SU-DHL-6 (cell line): ENCODE measurements at regions not wholly inside any gene's neighbourhood (a gene's known extent, or its start where the extent isn't known, plus 50 kb on each side); places are given as distances from the start of the nearest gene placed in this dataset.

Experiments used
- H2AFZ ChIP-seq: fragments of 200-600 bp; sonication (generic); 2 replicates; pipeline ENCODE4 v1.6.1; 2014; ENCODE audit warnings: low read depth, mild to moderate bottlenecking, moderate library complexity, mixed read lengths, antibody characterized with exemption, low read length; ENCODE audit not compliant: severe bottlenecking
- H3F3A ChIP-seq: fragments of 200-600 bp; shearing (Covaris generic); 2 replicates; pipeline ENCODE4 v1.6.0; 2016; ENCODE audit warnings: antibody characterized with exemption, mild to moderate bottlenecking; ENCODE audit not compliant: insufficient read depth
- H3K27ac ChIP-seq: fragments of 200-600 bp; sonication (generic); 2 replicates; pipeline ENCODE4 v1.5.1; 2016; ENCODE audit warnings: low read depth, mild to moderate bottlenecking, low read length, moderate library complexity, mixed read lengths
- H3K27me3 ChIP-seq: fragments of 200-600 bp; sonication (generic), shearing (Covaris generic); 2 replicates; pipeline ENCODE4 v1.6.0; 2014; ENCODE audit warnings: mild to moderate bottlenecking, low read length
- H3K36me3 ChIP-seq: fragments of 200-600 bp; sonication (generic); 2 replicates; pipeline ENCODE4 v1.6.1; 2014; ENCODE audit warnings: mild to moderate bottlenecking, low read length, mixed read lengths
- H3K4me2 ChIP-seq: fragments of 300-600, 200-600 bp; shearing (Covaris generic), sonication (generic); 2 replicates; pipeline ENCODE4 v1.6.0; 2014; ENCODE audit warnings: low read length, low read depth, mild to moderate bottlenecking; ENCODE audit not compliant: poor library complexity, severe bottlenecking
- H3K4me3 ChIP-seq: fragments of 200-600 bp; sonication (generic); 2 replicates; pipeline ENCODE4 v1.5.1; 2014; ENCODE audit warnings: antibody characterized with exemption, low read length, mild to moderate bottlenecking, mixed read lengths; ENCODE audit not compliant: insufficient read depth, poor library complexity, severe bottlenecking
- H3K79me2 ChIP-seq: fragments of 200-600 bp; sonication (generic); 2 replicates; pipeline ENCODE4 v1.6.1; 2014; ENCODE audit warnings: mild to moderate bottlenecking, low read length, moderate library complexity; ENCODE audit not compliant: insufficient read depth
- H3K9ac ChIP-seq: fragments of 200-600 bp; sonication (generic); 2 replicates; pipeline ENCODE4 v1.7.0; 2014; ENCODE audit warnings: mild to moderate bottlenecking, low read length
- H3K9me2 ChIP-seq: fragments of 200-600 bp; sonication (generic); replicated peaks from 2 replicates; pipeline ENCODE4 v1.6.1; 2014; ENCODE audit warnings: low read length; ENCODE audit not compliant: insufficient read depth
- H3K9me3 ChIP-seq: fragments of 200-600 bp; sonication (generic); 2 replicates; pipeline ENCODE4 v1.6.1; 2014; ENCODE audit warnings: low read length, mixed read lengths; ENCODE audit not compliant: insufficient read depth
- H4K20me1 ChIP-seq: fragments of 200-600 bp; sonication (generic); 2 replicates; pipeline ENCODE4 v1.6.1; 2014; ENCODE audit warnings: low read depth, mild to moderate bottlenecking, antibody characterized with exemption, low read length, moderate library complexity, mixed read lengths
- EZH2phosphoT487 ChIP-seq: fragments of 200-600 bp; sonication (generic), shearing (Covaris generic); conservative IDR thresholded peaks from 2 replicates; pipeline ENCODE4 v1.6.1; 2018; ENCODE audit warnings: mild to moderate bottlenecking, antibody characterized with exemption, low read length, moderate library complexity, mixed read lengths
- TF ChIP-seq, protein P1 (sequence below): fragments of 200-600 bp; sonication (generic); IDR thresholded peaks from one replicate; pipeline ENCODE4 v1.5.1; 2017; ENCODE audit warnings: antibody characterized with exemption, mild to moderate bottlenecking, low read length, moderate library complexity; ENCODE audit not compliant: insufficient read depth, poor library complexity, severe bottlenecking

GRCh38 chr18:29153091-29153490 lies 976.2 kb upstream of the CDH2 start:
- Histone ChIP-seq H3K79me2 (no peaks in the 10 kb centered on the region), H3F3A (no peaks in the 10 kb centered on the region), H3K4me3 (no peak overlapping the region), H3K9ac (no peak overlapping the region), H3K36me3 (no peaks in the 10 kb centered on the region), H3K9me3 (no peaks in the 10 kb centered on the region), H3K27me3 (no peaks in the 10 kb centered on the region), H3K4me2 (no peak overlapping the region), H2AFZ (no peak overlapping the region), H3K9me2 (no peaks in the 10 kb centered on the region), H3K27ac (no peak overlapping the region), H4K20me1 (no peaks in the 10 kb centered on the region)
- TF ChIP-seq EZH2phosphoT487 = no peak
- TF ChIP-seq, protein P1, sequence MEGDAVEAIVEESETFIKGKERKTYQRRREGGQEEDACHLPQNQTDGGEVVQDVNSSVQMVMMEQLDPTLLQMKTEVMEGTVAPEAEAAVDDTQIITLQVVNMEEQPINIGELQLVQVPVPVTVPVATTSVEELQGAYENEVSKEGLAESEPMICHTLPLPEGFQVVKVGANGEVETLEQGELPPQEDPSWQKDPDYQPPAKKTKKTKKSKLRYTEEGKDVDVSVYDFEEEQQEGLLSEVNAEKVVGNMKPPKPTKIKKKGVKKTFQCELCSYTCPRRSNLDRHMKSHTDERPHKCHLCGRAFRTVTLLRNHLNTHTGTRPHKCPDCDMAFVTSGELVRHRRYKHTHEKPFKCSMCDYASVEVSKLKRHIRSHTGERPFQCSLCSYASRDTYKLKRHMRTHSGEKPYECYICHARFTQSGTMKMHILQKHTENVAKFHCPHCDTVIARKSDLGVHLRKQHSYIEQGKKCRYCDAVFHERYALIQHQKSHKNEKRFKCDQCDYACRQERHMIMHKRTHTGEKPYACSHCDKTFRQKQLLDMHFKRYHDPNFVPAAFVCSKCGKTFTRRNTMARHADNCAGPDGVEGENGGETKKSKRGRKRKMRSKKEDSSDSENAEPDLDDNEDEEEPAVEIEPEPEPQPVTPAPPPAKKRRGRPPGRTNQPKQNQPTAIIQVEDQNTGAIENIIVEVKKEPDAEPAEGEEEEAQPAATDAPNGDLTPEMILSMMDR = no peak

- Histone ChIP-seq H3K9me2 (0 out of 2 replicates have a peak, but pooled peaks cover 3% of the 10 kb centered on the region), H3K79me2 (no peaks in the 10 kb centered on the region), H4K20me1 (no peaks in the 10 kb centered on the region), H3K27me3 (no peaks in the 10 kb centered on the region), H3K9me3 (no peaks in the 10 kb centered on the region), H2AFZ (no peak overlapping the region), H3K9ac (no peak overlapping the region), H3K4me2 (no peak overlapping the region), H3K4me3 (no peak overlapping the region), H3K27ac (no peak overlapping the region), H3K36me3 (no peaks in the 10 kb centered on the region), H3F3A (no peaks in the 10 kb centered on the region)
- TF ChIP-seq, protein P1 = no peak
- TF ChIP-seq EZH2phosphoT487 = no peak
Observed at GRCh38 chr18:29147944-29148343, 971.0 kb upstream of the CDH2 start.

- no peak overlapping the region for H3K4me3 ChIP-seq
- H3K9me3 ChIP-seq = no peaks in the 10 kb centered on the region
- no peak overlapping the region for H3K4me2 ChIP-seq
- H3F3A ChIP-seq = no peaks in the 10 kb centered on the region
- no peaks in the 10 kb centered on the region for H4K20me1 ChIP-seq
- no peaks in the 10 kb centered on the region for H3K36me3 ChIP-seq
- no peaks in the 10 kb centered on the region for H3K79me2 ChIP-seq
- H3K9me2 ChIP-seq = 0 out of 2 replicates have a peak, but pooled peaks cover 3% of the 10 kb centered on the region
- H2AFZ ChIP-seq = no peak overlapping the region
- TF ChIP-seq, protein P1 = no peak
- TF ChIP-seq EZH2phosphoT487 = no peak
- no peak overlapping the region for H3K27ac ChIP-seq
- no peaks in the 10 kb centered on the region for H3K27me3 ChIP-seq
- no peak overlapping the region for H3K9ac ChIP-seq
Observed at GRCh38 chr18:29146068-29146467, 969.1 kb upstream of the CDH2 start.
